NCI-H82 treated with DMSO at 0.1 percent for 48 hours (cell line): ENCODE measurements at regions not wholly inside any gene's neighbourhood (a gene's known extent, or its start where the extent isn't known, plus 50 kb on each side); places are given as distances from the start of the nearest gene placed in this dataset.

Experiments used
- DNase-seq: peaks from one replicate; lab custom pipeline; 2025; ENCODE audit not compliant: unreplicated experiment; lab: John Stamatoyannopoulos, UW

GRCh38 chr3:3745693-3746092 is 53.5 kb upstream of the LRRN1 start:
- no peak for DNase-seq

GRCh38 chr3:3744826-3745225 is 54.4 kb upstream of the LRRN1 start:
- no peak for DNase-seq

GRCh38 chr3:3743754-3744153 is 55.5 kb upstream of the LRRN1 start:
- no peak for DNase-seq

- DNase-seq = no peak
These were observed 59.2 kb upstream of the LRRN1 start for GRCh38 chr3:3740061-3740460.

GRCh38 chr3:3739330-3740060 is 59.7 kb upstream of the LRRN1 start:
- no peak for DNase-seq

- no peak for DNase-seq
These were observed 61.7 kb upstream of the LRRN1 start for GRCh38 chr3:3737531-3737930.

- no peak for DNase-seq
These were observed 63.3 kb upstream of the LRRN1 start for GRCh38 chr3:3735919-3736318.

- no peak for DNase-seq
These were observed 64.3 kb upstream of the LRRN1 start for GRCh38 chr3:3734881-3735280.

- no peak for DNase-seq
These were observed 70.0 kb upstream of the LRRN1 start for GRCh38 chr3:3729261-3729660.

- DNase-seq = no peak
These were observed 72.7 kb upstream of the LRRN1 start for GRCh38 chr3:3726549-3726948.

- no peak for DNase-seq
These were observed 84.7 kb upstream of the LRRN1 start for GRCh38 chr3:3714572-3714971.

- DNase-seq = no peak
These were observed 86.3 kb upstream of the LRRN1 start for GRCh38 chr3:3712971-3713370.

GRCh38 chr3:3708769-3709115 is 90.5 kb upstream of the LRRN1 start:
- no peak for DNase-seq

GRCh38 chr3:3707858-3708768 is 91.1 kb upstream of the LRRN1 start:
- DNase-seq = no peak

GRCh38 chr3:3705090-3705775 is 94.0 kb upstream of the LRRN1 start:
- no peak for DNase-seq

GRCh38 chr3:3701949-3702348 is 97.3 kb upstream of the LRRN1 start:
- DNase-seq = no peak

- DNase-seq = no peak
These were observed 99.2 kb upstream of the LRRN1 start for GRCh38 chr3:3699816-3700633.

- no peak for DNase-seq
These were observed 99.8 kb upstream of the LRRN1 start for GRCh38 chr3:3699407-3699806.

GRCh38 chr3:3696345-3696744 is 102.9 kb upstream of the LRRN1 start:
- no peak for DNase-seq

GRCh38 chr3:3693593-3693992 is 105.6 kb upstream of the LRRN1 start:
- DNase-seq = no peak
